HG03025 (cell line): ENCODE measurements at regions not wholly inside any gene's neighbourhood (a gene's known extent, or its start where the extent isn't known, plus 50 kb on each side); places are given as distances from the start of the nearest gene placed in this dataset.

Experiments
- ATAC-seq: cut with Tn5 transposase; IDR thresholded peaks from one replicate; pipeline ENCODE4 v1.9.1; 2021; ENCODE audit warnings: mild to moderate bottlenecking, moderate library complexity; ENCODE audit not compliant: unreplicated experiment, low FRiP score

GRCh38 chr5:88377705-88378656 is 109.3 kb upstream of the TMEM161B start:
- no peak for ATAC-seq

GRCh38 chr5:88377240-88377639 is 108.6 kb upstream of the TMEM161B start:
- no peak for ATAC-seq

- no peak for ATAC-seq
These were observed 108.1 kb upstream of the TMEM161B start for GRCh38 chr5:88376728-88377127.

- ATAC-seq = no peak
These were observed 105.7 kb upstream of the TMEM161B start for GRCh38 chr5:88374391-88374790.

- no peak for ATAC-seq
These were observed 102.2 kb upstream of the TMEM161B start for GRCh38 chr5:88370824-88371223.

- no peak for ATAC-seq
These were observed 99.6 kb upstream of the TMEM161B start for GRCh38 chr5:88368201-88368600.

GRCh38 chr5:88364991-88365390 is 96.3 kb upstream of the TMEM161B start:
- no peak for ATAC-seq

GRCh38 chr5:88355490-88356050 is 86.9 kb upstream of the TMEM161B start:
- ATAC-seq = no peak

GRCh38 chr5:88325868-88326267 is 57.2 kb upstream of the TMEM161B start:
- no peak for ATAC-seq

GRCh38 chr5:88322785-88323184 is 54.1 kb upstream of the TMEM161B start:
- ATAC-seq = no peak
